ENCODE measurements at regions not wholly inside any gene's neighbourhood (a gene's known extent, or its start where the extent isn't known, plus 50 kb on each side); places are given as distances from the start of the nearest gene placed in this dataset.
"Not testable (repeated sequence)": the region's sequence is repeated elsewhere in the genome, so short reads cannot be mapped to it uniquely, and the experiment has no call there.

DNA sequence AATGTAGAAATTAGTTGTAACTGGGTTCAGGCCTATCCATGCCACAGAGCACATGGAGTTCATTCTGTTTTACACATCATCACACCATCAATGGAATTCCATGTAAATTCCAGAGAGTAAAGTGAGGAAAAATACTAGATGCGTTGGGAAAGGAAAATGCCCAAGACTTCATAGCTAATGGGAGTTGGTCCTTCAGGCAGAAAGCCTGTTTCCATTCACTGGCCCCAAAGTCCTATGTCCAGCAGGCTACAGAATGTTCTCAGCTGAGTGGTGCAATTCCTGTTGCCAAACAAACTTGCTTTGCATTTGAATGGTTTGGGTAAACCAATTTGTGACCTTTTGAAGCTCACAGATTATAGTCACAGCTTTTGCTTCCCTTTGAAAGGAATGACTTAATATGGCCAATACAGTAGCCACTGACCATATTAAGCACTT lies 164.6 kb upstream of the PFN2 start:
- Mint-ChIP-seq H3K4me1 (ENCODE audit: low read depth) (no peaks in the 10 kb centered on the region), H3K4me3 (no peak overlapping the region), H3K36me3 (ENCODE audit: low read depth) (no peaks in the 10 kb centered on the region), H3K27ac (no peak overlapping the region), H3K9me3 (no peaks in the 10 kb centered on the region), H3K27me3 (ENCODE audit: low read depth) (peaks cover 5% of the 10 kb centered on the region)

DNA sequence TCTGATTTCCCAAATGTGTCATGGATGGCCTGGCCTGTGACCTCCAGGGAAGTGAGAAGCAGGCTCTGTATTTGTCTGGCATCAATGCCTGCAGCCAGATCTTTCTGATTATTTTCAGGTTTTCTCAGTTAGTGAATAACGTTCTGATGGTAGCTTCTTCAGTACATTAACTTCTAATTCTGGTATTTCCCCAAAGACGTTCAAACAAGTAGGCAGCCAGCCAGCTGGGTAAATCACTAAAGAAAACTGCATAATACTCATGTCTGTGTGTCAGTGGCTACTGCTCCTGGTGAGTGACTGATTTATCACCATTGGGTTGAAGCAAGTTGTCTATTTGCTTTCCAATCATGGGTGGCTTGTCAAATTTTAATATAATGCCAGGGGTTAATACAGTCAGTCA lies 162.6 kb upstream of the PFN2 start:
- peaks cover 5% of the 10 kb centered on the region for H3K27me3 Mint-ChIP-seq (ENCODE audit: low read depth)
- H3K36me3 Mint-ChIP-seq (ENCODE audit: low read depth), result no peaks in the 10 kb centered on the region
- no peak overlapping the region for H3K27ac Mint-ChIP-seq
- no peaks in the 10 kb centered on the region for H3K4me1 Mint-ChIP-seq (ENCODE audit: low read depth)
- H3K4me3 Mint-ChIP-seq, result no peak overlapping the region
- no peaks in the 10 kb centered on the region for H3K9me3 Mint-ChIP-seq

DNA sequence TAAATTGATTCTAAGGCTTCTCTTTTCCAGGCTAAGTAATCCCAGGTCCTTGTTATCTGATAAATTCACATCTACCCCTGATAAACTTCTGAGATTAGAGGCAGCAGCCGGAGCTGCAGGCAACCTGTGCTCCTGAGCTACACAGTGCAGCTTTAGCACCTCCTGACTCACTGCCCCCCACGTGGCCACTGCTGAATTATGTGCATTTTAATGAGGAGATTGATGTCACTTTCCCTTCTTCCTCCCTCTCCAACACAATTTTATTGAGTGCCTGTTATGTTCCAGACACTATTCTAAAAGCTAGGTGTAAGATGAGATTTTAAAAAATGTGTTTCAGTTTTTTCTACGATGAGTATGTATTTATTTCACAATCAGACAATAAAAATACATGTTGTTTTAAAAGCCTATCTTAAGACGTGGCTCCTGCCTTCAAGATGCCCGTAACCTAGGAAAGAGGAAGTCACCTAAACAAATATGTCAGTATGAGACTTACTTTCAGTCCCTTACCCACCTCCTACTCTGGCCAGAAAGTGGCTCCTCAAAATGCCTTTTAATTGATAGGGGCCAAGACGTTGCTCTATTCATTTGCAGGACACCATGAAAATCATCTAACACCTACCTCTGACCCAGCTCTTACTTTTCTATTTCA lies 161.5 kb upstream of the PFN2 start:
- H3K36me3 Mint-ChIP-seq (ENCODE audit: low read depth), result no peaks in the 10 kb centered on the region
- H3K4me3 Mint-ChIP-seq, result no peak overlapping the region
- H3K27ac Mint-ChIP-seq, result no peak overlapping the region
- H3K27me3 Mint-ChIP-seq (ENCODE audit: low read depth), result peaks cover 5% of the 10 kb centered on the region
- H3K4me1 Mint-ChIP-seq (ENCODE audit: low read depth), result no peaks in the 10 kb centered on the region
- H3K9me3 Mint-ChIP-seq, result no peaks in the 10 kb centered on the region

DNA sequence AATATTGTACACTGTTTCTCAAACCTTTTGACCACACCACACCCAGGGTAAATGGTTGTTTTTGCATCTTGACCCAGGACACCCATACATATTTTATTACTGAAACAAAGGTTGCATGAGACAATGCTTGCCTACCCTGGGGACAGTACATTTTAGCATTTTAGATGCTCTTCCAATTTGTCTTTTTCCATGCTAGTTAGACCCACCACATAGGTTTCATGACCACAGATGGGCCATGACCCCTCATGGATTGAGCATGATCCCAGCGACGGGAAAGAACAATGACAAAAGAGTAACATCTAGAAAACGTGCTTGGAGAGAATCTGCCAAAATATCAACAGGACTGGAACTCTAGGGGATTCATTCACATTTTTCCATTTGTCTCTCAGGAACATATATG lies 161.0 kb upstream of the PFN2 start:
- H3K36me3 Mint-ChIP-seq (ENCODE audit: low read depth), result no peaks in the 10 kb centered on the region
- no peak overlapping the region for H3K4me3 Mint-ChIP-seq
- H3K27me3 Mint-ChIP-seq (ENCODE audit: low read depth), result peaks cover under 1% of the 10 kb centered on the region
- H3K27ac Mint-ChIP-seq, result no peak overlapping the region
- no peaks in the 10 kb centered on the region for H3K4me1 Mint-ChIP-seq (ENCODE audit: low read depth)
- H3K9me3 Mint-ChIP-seq, result no peaks in the 10 kb centered on the region

DNA sequence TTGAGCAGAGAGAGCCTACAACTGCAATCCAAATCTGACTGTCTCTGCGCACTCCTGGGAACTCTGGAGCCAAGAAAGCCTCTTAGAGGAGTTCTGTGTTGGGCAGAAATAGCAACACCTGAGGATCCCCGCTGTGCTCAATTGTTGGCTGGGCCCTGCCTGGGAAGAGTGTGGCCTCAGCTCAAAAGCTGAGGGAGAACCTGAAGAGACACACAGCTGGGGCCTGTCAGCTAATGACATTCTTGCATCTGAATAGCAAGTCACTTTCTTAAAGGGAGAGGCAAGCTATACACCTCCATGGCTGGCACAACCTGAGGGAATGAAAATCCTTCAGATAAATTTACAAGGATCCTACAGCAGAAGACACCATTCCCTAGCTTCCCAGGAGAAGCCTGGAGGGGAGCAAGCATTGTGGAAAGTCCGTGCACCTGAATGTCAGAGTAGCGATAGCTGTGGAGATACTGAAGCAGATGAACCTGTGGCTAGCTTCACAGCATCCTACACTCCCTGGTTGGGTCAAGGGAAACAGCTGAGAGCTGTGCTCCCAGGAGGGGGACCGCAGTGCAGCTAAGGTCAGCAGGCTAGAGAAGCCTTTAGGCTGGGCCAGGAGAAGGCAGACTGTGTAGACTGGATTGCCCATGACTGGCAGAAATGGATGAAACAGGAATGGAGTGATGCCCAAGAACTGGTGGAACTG lies 159.9 kb upstream of the PFN2 start:
- no peaks in the 10 kb centered on the region for H3K36me3 Mint-ChIP-seq (ENCODE audit: low read depth)
- no peaks in the 10 kb centered on the region for H3K9me3 Mint-ChIP-seq
- H3K27me3 Mint-ChIP-seq (ENCODE audit: low read depth), result no peaks in the 10 kb centered on the region
- H3K27ac Mint-ChIP-seq, result no peak overlapping the region
- H3K4me3 Mint-ChIP-seq, result no peak overlapping the region
- H3K4me1 Mint-ChIP-seq (ENCODE audit: low read depth), result no peaks in the 10 kb centered on the region

DNA sequence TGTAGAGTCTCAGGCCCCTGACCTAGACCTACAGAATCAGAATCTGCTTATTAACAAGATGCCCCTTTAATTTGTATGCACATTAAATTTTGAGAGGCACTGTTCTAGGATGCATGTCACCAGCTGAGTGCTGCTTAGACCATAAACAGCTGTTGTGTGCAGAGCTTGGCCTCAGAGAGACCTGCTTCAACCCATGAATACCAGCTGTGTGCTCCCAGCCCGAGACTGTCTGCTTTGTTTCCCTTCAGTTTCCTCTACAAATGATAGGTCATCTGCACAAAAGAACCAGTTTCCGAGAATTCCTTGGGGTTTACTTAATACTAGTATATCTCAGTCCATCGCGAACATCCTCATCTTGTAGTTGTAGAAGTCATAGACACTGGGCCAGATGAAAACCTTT lies 158.5 kb upstream of the PFN2 start:
- Mint-ChIP-seq H3K36me3 (ENCODE audit: low read depth) (no peaks in the 10 kb centered on the region), H3K4me1 (ENCODE audit: low read depth) (no peaks in the 10 kb centered on the region), H3K27me3 (ENCODE audit: low read depth) (no peaks in the 10 kb centered on the region), H3K27ac (no peak overlapping the region), H3K4me3 (no peak overlapping the region), H3K9me3 (no peaks in the 10 kb centered on the region)

DNA sequence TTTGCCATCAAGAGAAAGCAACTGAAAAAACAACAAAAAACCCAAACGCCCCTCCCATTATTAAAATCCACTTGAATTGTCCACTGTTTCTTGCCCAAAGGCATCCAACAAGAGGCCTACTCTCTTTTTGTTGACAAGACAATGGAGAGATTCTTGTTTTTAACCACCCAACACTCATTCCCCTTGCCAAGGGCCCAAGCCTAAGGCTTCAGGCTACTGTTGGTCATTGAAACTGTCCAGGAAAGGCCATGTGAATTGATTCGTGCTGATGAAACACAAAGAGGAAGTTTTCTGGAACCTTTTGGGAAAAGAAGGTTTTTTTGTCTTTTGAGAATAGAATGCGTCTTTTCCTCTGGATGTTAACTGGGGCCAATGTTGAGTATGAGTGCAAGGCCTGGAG lies 157.4 kb upstream of the PFN2 start:
- Mint-ChIP-seq H3K4me3 (no peak overlapping the region), H3K36me3 (ENCODE audit: low read depth) (no peaks in the 10 kb centered on the region), H3K27me3 (ENCODE audit: low read depth) (no peaks in the 10 kb centered on the region), H3K9me3 (no peaks in the 10 kb centered on the region), H3K4me1 (ENCODE audit: low read depth) (no peaks in the 10 kb centered on the region), H3K27ac (no peak overlapping the region)

DNA sequence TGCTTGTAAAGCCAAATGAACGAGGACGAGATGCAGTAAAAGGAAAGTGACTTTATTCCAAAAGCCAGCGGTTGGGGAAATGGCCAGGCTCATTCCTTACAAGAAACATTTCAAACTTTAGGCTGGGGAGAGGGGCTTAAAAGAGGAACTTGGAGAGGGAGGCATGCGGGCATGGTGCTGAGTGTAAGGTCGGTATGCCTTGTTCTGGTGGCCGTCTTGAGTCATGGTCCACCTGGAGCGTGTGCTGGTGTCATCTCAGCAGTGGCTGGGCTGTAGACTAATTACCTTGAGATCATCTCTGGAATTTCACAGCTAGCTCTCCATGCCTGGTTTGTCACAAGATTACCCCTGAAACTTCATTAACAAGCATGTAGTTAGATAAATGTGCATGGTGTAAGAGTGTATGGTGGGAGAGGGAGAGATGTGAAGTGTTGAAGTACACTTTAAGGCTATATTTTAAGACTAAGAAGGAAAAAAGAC lies 156.4 kb upstream of the PFN2 start:
- H3K36me3 Mint-ChIP-seq (ENCODE audit: low read depth), result no peaks in the 10 kb centered on the region
- H3K27me3 Mint-ChIP-seq (ENCODE audit: low read depth), result no peaks in the 10 kb centered on the region
- no peak overlapping the region for H3K4me3 Mint-ChIP-seq
- no peaks in the 10 kb centered on the region for H3K9me3 Mint-ChIP-seq
- H3K4me1 Mint-ChIP-seq (ENCODE audit: low read depth), result no peaks in the 10 kb centered on the region
- H3K27ac Mint-ChIP-seq, result no peak overlapping the region

DNA sequence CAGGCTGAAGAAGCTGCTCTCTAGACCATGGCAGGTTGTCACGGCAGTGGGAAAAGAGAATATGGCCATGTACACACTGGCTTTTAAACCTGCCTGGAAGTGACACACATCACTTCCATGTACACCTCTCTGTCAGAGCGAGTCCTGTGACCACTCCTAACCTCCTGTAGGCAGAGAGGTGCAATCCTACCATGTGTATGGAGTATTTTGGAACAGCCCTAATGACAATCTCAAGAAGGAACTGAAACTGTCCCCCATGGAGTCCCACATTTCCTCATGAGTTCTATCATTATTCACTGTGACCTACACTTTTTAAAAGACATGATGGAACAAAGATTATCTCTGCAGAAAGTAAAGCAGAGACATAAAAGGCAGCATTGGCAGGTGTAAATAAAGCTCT lies 153.4 kb upstream of the PFN2 start:
- Mint-ChIP-seq H3K27ac (no peak overlapping the region), H3K9me3 (no peaks in the 10 kb centered on the region), H3K27me3 (ENCODE audit: low read depth) (no peaks in the 10 kb centered on the region), H3K4me3 (no peak overlapping the region), H3K4me1 (ENCODE audit: low read depth) (no peaks in the 10 kb centered on the region), H3K36me3 (ENCODE audit: low read depth) (peaks cover 1% of the 10 kb centered on the region)

DNA sequence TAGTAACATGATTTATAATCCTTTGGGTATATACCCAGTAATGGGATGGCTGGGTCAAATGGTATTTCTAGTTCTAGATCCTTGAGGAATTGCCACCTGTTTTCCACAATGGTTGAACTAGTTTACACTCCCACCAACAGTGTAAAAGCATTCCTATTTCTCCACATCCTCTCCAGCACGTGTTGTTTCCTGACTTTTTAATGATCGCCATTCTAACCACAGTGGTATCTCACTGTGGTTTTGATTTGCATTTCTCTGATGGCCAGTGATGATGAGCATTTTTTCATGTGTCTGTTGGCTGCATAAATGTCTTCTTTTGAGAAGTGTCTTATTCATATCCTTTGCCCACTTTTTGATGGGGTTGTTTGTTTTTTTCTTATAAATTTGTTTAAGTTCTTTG lies 152.6 kb upstream of the PFN2 start:
- not testable (repeated sequence) for H3K27me3 Mint-ChIP-seq (ENCODE audit: low read depth); H3K9me3 Mint-ChIP-seq; H3K36me3 Mint-ChIP-seq (ENCODE audit: low read depth); H3K4me3 Mint-ChIP-seq; H3K4me1 Mint-ChIP-seq (ENCODE audit: low read depth); H3K27ac Mint-ChIP-seq

DNA sequence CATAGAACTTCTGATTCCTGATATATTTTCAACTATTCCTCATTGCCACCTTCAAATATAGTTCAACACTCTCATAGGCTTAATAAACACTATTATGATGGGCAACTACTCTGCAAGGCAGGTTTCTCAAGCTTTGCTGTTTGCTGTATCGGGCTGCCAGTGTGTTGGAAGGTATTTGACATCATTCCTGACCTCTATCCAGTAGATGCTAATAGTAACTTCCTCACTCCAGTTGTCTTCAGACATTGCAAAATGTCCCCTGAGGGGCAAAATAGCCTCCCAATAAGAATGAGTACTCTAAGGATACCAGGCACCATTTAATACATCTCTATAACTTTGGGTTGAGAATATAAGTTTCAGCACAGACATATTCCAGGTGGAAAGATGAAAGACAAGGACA lies 147.5 kb upstream of the PFN2 start:
- no peak overlapping the region for H3K4me3 Mint-ChIP-seq
- H3K36me3 Mint-ChIP-seq (ENCODE audit: low read depth), result peaks cover 1% of the 10 kb centered on the region
- H3K4me1 Mint-ChIP-seq (ENCODE audit: low read depth), result no peaks in the 10 kb centered on the region
- H3K9me3 Mint-ChIP-seq, result no peaks in the 10 kb centered on the region
- H3K27me3 Mint-ChIP-seq (ENCODE audit: low read depth), result peaks cover 8% of the 10 kb centered on the region
- H3K27ac Mint-ChIP-seq, result no peak overlapping the region

DNA sequence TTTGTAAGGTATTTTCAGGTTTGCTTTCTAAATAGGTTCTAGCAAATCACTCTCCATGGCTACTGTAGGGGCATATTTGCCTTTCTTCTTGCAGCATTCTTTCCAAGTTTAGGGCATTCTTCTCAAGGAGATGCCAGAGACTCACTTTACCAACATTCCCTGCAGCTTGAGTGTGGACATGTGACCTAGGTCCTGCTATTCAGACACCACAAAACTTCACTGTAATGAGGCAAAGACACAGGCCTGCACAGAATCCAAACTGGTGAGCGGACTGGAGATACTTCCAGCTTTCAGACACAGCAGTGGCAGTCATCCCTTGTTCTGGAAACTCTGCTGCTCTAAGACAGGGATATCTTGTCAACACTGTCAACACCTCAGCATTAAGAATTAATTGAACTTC lies 146.4 kb upstream of the PFN2 start:
- Mint-ChIP-seq H3K27ac (no peak overlapping the region), H3K36me3 (ENCODE audit: low read depth) (peaks cover 1% of the 10 kb centered on the region), H3K27me3 (ENCODE audit: low read depth) (peaks cover 8% of the 10 kb centered on the region), H3K9me3 (no peaks in the 10 kb centered on the region), H3K4me1 (ENCODE audit: low read depth) (no peaks in the 10 kb centered on the region), H3K4me3 (no peak overlapping the region)

DNA sequence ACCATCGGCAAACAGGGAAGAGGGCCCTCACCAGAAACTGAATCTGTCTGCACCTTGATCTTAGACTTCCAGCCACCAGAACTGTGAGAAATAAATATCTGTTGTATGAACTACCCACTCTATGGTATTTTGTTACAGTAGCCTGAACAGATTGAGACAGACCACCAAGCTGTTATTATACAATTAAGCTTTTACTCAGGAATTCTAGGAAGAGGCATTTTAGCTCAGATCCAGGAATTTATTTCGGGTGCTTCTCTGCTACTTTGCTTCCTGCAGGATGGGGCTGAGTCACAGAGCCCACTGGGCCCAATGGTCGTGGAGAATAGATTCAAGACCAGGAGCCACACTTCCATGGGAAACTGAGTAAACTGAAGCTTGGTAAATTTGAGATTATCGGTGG lies 145.5 kb upstream of the PFN2 start:
- no peaks in the 10 kb centered on the region for H3K36me3 Mint-ChIP-seq (ENCODE audit: low read depth)
- no peak overlapping the region for H3K4me3 Mint-ChIP-seq
- H3K27me3 Mint-ChIP-seq (ENCODE audit: low read depth), result peaks cover 8% of the 10 kb centered on the region
- no peaks in the 10 kb centered on the region for H3K9me3 Mint-ChIP-seq
- no peak overlapping the region for H3K27ac Mint-ChIP-seq
- H3K4me1 Mint-ChIP-seq (ENCODE audit: low read depth), result no peaks in the 10 kb centered on the region

DNA sequence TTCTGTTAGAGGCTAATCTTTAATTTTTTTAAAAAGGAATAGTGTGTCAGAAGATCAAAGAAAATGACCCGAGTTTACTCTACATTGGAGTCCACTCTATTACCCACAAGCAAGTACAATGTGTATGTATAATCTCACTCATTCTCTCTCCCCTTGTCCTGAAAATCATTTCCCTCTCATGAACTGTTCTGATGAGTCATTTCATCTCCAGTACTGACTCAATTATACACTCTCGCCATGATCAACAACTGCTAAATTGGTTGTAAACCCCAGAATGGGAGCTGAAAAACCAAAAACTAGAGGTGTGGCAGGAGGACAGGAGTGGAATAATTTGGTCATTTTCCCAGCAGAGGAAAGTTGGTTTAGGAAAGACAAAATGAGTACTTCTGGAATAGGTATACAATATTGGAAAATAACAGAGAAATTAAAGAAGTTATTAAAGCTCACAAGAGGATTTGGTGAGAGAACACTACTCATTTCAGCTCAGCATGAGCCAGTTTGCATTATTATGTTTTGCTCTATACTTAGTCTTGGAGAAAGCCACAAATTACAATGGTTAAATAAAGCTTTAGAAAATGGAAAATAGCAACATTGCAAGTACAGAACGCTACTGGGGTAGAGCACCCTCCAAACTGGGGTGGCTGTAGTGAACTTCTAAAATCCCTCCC lies 144.3 kb upstream of the PFN2 start:
- Mint-ChIP-seq H3K36me3 (ENCODE audit: low read depth) (no peaks in the 10 kb centered on the region), H3K27me3 (ENCODE audit: low read depth) (peaks cover 8% of the 10 kb centered on the region), H3K9me3 (no peaks in the 10 kb centered on the region), H3K4me3 (no peak overlapping the region), H3K27ac (no peak overlapping the region), H3K4me1 (ENCODE audit: low read depth) (no peaks in the 10 kb centered on the region)

DNA sequence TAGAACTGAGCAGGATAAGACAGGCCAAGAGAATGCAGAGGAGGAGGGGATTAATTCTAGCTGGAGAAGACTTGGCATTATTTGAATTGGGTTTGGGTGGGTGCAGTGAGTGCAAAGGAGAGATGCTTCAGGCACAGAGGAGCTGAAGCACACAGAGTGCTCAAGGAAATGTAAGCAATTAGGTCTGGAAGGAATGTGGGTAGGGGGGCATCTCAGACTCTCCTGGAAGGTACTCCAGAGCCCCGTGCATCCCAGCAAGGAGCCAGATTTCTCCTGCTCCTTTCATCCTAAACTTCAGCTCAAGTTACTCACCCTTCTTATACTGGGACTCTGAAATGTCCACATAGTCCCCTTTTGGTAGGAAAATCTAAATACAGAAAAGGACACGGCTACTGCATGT lies 143.6 kb upstream of the PFN2 start:
- H3K27ac Mint-ChIP-seq, result no peak overlapping the region
- no peaks in the 10 kb centered on the region for H3K9me3 Mint-ChIP-seq
- no peak overlapping the region for H3K4me3 Mint-ChIP-seq
- no peaks in the 10 kb centered on the region for H3K4me1 Mint-ChIP-seq (ENCODE audit: low read depth)
- no peaks in the 10 kb centered on the region for H3K36me3 Mint-ChIP-seq (ENCODE audit: low read depth)
- peaks cover 8% of the 10 kb centered on the region for H3K27me3 Mint-ChIP-seq (ENCODE audit: low read depth)
